Neural crest cell (in vitro differentiated cells): ENCODE measurements at regions not wholly inside any gene's neighbourhood (a gene's known extent, or its start where the extent isn't known, plus 50 kb on each side); places are given as distances from the start of the nearest gene placed in this dataset.

Experiments used
- DNase-seq: peaks from one replicate; pipeline ENCODE4 v3.0.0; 2021; ENCODE audit warnings: low read depth, mixed read lengths, low spot score
- H3K27ac Mint-ChIP-seq: one replicate; pipeline ENCODE4 v1.8.0; 2021; ENCODE audit warnings: mild to moderate bottlenecking, mixed read lengths; ENCODE audit not compliant: unreplicated experiment
- H3K27me3 Mint-ChIP-seq: 2 replicates; pipeline ENCODE4 v1.8.0; 2021; ENCODE audit warnings: low read depth, mild to moderate bottlenecking, mixed read lengths
- H3K36me3 Mint-ChIP-seq: 2 replicates; pipeline ENCODE4 v1.8.0; 2021; ENCODE audit warnings: low read depth, mild to moderate bottlenecking, mixed read lengths
- H3K4me1 Mint-ChIP-seq: 2 replicates; pipeline ENCODE4 v1.8.0; 2021; ENCODE audit warnings: mixed read lengths
- H3K4me3 Mint-ChIP-seq: one replicate; pipeline ENCODE4 v1.8.0; 2021; ENCODE audit warnings: mild to moderate bottlenecking, mixed read lengths
- H3K9me3 Mint-ChIP-seq: 2 replicates; pipeline ENCODE4 v1.8.0; 2021; ENCODE audit warnings: mixed read lengths
- TF ChIP-seq, protein P1 (sequence below): fragments of 200-600 bp; sonication (generic); conservative IDR thresholded peaks from 2 replicates; pipeline ENCODE4 v1.5.0; 2021; ENCODE audit warnings: antibody characterized with exemption, mild to moderate bottlenecking

DNA sequence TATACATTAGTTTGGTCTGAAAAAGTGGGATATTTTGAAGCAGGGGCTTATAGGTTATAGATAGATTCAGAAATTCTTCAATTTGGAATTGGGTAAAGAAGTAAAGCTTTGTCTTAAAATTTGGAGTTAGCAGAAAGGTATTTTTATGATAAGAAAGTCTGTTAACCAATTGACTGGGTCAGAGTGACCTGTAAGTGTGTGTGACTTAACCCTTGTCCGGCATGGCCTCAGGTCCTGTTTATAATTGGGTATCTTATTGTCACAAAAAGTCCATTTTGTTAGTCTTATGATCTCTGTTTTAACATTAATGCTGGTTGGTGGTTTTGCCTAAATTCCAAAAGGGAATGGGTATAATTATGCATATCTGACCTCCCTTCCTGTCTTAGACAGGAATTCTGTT, 444.2 kb upstream of the NAALADL2 start:
- no peaks in the 10 kb centered on the region for H3K27me3 Mint-ChIP-seq
- peaks cover 29% of the 10 kb centered on the region for H3K4me1 Mint-ChIP-seq
- TF ChIP-seq, protein P1, sequence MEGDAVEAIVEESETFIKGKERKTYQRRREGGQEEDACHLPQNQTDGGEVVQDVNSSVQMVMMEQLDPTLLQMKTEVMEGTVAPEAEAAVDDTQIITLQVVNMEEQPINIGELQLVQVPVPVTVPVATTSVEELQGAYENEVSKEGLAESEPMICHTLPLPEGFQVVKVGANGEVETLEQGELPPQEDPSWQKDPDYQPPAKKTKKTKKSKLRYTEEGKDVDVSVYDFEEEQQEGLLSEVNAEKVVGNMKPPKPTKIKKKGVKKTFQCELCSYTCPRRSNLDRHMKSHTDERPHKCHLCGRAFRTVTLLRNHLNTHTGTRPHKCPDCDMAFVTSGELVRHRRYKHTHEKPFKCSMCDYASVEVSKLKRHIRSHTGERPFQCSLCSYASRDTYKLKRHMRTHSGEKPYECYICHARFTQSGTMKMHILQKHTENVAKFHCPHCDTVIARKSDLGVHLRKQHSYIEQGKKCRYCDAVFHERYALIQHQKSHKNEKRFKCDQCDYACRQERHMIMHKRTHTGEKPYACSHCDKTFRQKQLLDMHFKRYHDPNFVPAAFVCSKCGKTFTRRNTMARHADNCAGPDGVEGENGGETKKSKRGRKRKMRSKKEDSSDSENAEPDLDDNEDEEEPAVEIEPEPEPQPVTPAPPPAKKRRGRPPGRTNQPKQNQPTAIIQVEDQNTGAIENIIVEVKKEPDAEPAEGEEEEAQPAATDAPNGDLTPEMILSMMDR, result no peak
- DNase-seq, result no peak
- no peaks in the 10 kb centered on the region for H3K36me3 Mint-ChIP-seq
- no peak overlapping the region for H3K27ac Mint-ChIP-seq
- no peaks in the 10 kb centered on the region for H3K9me3 Mint-ChIP-seq
- no peak overlapping the region for H3K4me3 Mint-ChIP-seq

DNA sequence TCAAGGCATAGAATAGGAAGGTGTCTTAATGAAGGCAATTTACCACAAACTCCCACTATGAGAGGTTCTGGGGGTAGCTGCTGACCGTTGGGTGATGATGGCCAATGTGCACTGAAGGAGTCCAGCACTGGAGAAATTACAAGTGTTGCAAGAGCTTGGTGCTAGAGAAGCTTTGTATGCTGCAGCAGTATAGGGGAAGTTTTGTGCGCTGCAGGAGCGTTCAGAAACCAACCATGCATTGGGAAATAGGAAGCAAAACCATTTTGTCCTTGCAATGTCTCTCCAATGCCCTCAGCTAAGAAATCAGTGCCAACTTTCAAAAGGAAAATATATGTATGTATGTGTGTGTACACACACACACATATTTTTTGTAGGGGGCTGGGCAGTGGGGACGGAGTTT, 441.6 kb upstream of the NAALADL2 start:
- H3K4me3 Mint-ChIP-seq, result no peak overlapping the region
- no peaks in the 10 kb centered on the region for H3K36me3 Mint-ChIP-seq
- no peaks in the 10 kb centered on the region for H3K27me3 Mint-ChIP-seq
- TF ChIP-seq, protein P1, result no peak
- H3K4me1 Mint-ChIP-seq, result peaks cover 10% of the 10 kb centered on the region
- no peak for DNase-seq
- H3K9me3 Mint-ChIP-seq, result no peaks in the 10 kb centered on the region
- no peak overlapping the region for H3K27ac Mint-ChIP-seq

DNA sequence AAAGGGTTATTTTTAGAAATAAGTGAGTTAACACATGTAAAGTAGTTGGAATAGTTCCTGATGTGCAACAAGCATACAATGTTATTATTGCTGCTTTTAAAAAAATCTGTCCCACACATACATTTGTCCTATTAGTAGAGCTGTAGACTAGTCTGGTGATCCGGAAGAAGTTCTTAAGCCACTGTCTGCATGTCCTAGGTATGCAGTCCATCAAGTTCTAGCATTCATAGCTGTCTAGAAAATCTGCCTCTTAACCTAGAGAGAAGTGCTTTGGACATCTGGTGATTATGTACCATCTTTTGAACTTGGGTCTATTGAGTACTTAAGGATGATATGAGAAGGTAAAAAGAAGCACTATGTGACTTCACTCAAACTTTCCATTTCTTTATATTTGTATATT, 439.9 kb upstream of the NAALADL2 start:
- Mint-ChIP-seq H3K27ac (no peak overlapping the region), H3K4me3 (no peak overlapping the region), H3K36me3 (no peaks in the 10 kb centered on the region), H3K27me3 (no peaks in the 10 kb centered on the region), H3K4me1 (no peaks in the 10 kb centered on the region), H3K9me3 (no peaks in the 10 kb centered on the region)
- no peak for DNase-seq
- TF ChIP-seq, protein P1, result no peak

DNA sequence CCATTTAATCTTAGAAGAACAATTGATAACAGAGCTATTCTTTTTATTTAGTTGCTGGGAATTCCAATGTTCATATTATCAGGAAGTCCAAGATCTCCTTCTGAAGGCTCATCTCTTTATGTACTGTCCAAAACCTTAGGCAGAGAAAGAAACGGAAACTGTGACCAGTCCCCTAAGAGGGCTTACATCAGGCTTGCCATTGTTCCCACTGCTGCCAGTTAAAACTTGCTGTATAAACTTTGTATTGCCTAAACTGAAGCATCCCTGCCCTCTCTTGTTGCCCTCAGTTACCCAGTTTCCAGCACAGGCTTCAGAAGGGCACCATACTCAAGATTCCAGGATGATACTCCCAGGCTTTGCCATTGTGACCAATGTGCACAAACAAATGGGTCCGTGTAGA, 435.2 kb upstream of the NAALADL2 start:
- Mint-ChIP-seq H3K9me3 (no peaks in the 10 kb centered on the region), H3K4me3 (no peak overlapping the region), H3K36me3 (no peaks in the 10 kb centered on the region), H3K27me3 (no peaks in the 10 kb centered on the region), H3K4me1 (no peaks in the 10 kb centered on the region), H3K27ac (no peak overlapping the region)
- no peak for DNase-seq
- TF ChIP-seq, protein P1, result no peak

DNA sequence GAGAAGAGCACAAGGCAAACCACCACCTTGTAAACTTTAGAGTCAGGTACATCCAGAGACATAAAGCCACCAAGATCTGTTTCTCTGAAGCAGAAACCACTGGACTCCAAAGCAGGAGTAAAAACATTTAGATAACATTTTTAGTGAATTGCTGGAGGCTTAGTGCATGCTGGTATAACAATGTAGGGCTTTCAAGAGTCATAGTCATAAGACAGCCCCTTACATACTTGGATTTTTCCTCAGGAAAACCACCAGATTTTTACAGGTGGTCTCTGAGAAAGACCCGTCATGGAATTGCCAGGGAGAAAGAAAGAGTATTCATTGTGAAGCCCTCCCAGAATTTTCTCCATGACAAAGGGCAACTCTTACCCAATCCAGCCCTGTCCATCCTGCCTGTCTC, 434.5 kb upstream of the NAALADL2 start:
- TF ChIP-seq, protein P1, result no peak
- Mint-ChIP-seq H3K4me1 (no peaks in the 10 kb centered on the region), H3K27me3 (no peaks in the 10 kb centered on the region), H3K27ac (peak overlapping the region; percentile 72), H3K9me3 (no peaks in the 10 kb centered on the region), H3K36me3 (no peaks in the 10 kb centered on the region), H3K4me3 (no peak overlapping the region)
- DNase-seq, result no peak

DNA sequence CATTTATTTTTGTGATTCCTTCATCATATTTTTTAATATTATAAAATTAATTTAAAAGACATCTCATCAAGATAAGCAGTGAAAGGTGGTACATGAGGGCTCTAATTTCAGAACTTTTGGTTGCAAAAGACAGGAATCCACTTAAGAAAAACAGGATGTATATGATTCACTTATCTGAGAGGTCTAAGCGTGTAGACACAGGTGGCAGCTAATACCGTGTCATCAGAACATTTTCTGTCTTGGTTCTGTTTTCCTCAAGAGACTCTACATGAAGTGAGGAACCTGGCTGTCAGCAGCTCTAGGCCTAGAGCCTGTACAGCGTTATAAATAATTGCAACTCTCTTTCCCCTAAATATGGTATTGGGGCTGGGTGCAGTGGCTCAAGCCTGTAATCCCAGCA, 433.7 kb upstream of the NAALADL2 start:
- Mint-ChIP-seq H3K4me1 (peaks cover 2% of the 10 kb centered on the region), H3K4me3 (no peak overlapping the region), H3K9me3 (no peaks in the 10 kb centered on the region), H3K27me3 (no peaks in the 10 kb centered on the region), H3K27ac (no peak overlapping the region), H3K36me3 (no peaks in the 10 kb centered on the region)
- TF ChIP-seq, protein P1, result no peak
- DNase-seq, result no peak
